ENCODE measurements at regions not wholly inside any gene's neighbourhood (a gene's known extent, or its start where the extent isn't known, plus 50 kb on each side); places are given as distances from the start of the nearest gene placed in this dataset.

DNA sequence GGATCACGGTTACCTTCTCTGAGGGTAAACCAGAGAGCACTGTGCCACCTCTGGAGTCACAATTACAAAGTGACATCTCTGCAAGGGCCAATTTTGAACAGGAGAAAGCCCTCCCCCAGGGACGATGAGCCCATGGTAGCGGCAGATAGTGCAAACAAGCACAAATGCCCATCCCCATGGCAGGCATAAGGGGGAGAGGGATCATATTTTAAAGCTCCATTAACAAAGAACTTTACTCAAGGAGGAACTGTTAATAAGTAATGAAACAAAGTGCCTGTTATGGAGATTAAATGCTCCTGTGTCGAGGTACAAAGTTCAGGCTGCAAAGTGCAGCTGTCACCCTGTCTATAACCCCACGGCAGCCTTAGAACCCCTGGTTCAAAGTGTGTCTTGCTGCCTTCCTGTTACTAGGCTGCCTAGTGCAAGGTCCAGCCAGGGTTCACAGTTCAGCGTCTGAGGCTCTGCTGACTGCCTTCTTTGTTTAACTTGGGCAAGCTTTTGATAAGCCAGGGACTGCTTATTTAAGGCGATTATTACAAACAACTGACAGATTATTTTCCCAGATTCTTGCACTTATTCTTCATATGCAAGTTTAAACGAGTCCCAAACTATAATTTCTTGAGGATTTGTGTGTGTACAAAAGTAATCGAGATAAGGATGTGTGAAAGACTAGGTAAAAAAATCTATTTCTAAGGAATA is 75.7 kb upstream of the NRIP1 start (continued):
- TF ChIP-seq, protein P1, sequence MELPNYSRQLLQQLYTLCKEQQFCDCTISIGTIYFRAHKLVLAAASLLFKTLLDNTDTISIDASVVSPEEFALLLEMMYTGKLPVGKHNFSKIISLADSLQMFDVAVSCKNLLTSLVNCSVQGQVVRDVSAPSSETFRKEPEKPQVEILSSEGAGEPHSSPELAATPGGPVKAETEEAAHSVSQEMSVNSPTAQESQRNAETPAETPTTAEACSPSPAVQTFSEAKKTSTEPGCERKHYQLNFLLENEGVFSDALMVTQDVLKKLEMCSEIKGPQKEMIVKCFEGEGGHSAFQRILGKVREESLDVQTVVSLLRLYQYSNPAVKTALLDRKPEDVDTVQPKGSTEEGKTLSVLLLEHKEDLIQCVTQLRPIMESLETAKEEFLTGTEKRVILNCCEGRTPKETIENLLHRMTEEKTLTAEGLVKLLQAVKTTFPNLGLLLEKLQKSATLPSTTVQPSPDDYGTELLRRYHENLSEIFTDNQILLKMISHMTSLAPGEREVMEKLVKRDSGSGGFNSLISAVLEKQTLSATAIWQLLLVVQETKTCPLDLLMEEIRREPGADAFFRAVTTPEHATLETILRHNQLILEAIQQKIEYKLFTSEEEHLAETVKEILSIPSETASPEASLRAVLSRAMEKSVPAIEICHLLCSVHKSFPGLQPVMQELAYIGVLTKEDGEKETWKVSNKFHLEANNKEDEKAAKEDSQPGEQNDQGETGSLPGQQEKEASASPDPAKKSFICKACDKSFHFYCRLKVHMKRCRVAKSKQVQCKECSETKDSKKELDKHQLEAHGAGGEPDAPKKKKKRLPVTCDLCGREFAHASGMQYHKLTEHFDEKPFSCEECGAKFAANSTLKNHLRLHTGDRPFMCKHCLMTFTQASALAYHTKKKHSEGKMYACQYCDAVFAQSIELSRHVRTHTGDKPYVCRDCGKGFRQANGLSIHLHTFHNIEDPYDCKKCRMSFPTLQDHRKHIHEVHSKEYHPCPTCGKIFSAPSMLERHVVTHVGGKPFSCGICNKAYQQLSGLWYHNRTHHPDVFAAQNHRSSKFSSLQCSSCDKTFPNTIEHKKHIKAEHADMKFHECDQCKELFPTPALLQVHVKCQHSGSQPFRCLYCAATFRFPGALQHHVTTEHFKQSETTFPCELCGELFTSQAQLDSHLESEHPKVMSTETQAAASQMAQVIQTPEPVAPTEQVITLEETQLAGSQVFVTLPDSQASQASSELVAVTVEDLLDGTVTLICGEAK (IDR thresholded peaks at IDR 0.05) = no peak
- TF ChIP-seq, protein P1 (CRISPR knock-in tag; IDR thresholded peaks at IDR 0.05) = peak; percentile 86; the same call in 1 of the 2 replicates
- TF ChIP-seq ATF7 (IDR thresholded peaks at IDR 0.05) = no peak
- TF ChIP-seq ATF7 (CRISPR knock-in tag; IDR thresholded peaks at IDR 0.05) = peak; percentile 68
- TF ChIP-seq, protein P2, sequence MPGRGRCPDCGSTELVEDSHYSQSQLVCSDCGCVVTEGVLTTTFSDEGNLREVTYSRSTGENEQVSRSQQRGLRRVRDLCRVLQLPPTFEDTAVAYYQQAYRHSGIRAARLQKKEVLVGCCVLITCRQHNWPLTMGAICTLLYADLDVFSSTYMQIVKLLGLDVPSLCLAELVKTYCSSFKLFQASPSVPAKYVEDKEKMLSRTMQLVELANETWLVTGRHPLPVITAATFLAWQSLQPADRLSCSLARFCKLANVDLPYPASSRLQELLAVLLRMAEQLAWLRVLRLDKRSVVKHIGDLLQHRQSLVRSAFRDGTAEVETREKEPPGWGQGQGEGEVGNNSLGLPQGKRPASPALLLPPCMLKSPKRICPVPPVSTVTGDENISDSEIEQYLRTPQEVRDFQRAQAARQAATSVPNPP (CRISPR knock-in tag; IDR thresholded peaks at IDR 0.05) = peak; percentile 90
- peak; percentile 93 for TF ChIP-seq HNRNPUL1 (IDR thresholded peaks at IDR 0.05; ENCODE audit: low read depth, low read length)
- TF ChIP-seq EZH2 (conservative IDR thresholded peaks at IDR 0.05; ENCODE audit: low read depth, low read length) = no peak
- TF ChIP-seq, protein P3, sequence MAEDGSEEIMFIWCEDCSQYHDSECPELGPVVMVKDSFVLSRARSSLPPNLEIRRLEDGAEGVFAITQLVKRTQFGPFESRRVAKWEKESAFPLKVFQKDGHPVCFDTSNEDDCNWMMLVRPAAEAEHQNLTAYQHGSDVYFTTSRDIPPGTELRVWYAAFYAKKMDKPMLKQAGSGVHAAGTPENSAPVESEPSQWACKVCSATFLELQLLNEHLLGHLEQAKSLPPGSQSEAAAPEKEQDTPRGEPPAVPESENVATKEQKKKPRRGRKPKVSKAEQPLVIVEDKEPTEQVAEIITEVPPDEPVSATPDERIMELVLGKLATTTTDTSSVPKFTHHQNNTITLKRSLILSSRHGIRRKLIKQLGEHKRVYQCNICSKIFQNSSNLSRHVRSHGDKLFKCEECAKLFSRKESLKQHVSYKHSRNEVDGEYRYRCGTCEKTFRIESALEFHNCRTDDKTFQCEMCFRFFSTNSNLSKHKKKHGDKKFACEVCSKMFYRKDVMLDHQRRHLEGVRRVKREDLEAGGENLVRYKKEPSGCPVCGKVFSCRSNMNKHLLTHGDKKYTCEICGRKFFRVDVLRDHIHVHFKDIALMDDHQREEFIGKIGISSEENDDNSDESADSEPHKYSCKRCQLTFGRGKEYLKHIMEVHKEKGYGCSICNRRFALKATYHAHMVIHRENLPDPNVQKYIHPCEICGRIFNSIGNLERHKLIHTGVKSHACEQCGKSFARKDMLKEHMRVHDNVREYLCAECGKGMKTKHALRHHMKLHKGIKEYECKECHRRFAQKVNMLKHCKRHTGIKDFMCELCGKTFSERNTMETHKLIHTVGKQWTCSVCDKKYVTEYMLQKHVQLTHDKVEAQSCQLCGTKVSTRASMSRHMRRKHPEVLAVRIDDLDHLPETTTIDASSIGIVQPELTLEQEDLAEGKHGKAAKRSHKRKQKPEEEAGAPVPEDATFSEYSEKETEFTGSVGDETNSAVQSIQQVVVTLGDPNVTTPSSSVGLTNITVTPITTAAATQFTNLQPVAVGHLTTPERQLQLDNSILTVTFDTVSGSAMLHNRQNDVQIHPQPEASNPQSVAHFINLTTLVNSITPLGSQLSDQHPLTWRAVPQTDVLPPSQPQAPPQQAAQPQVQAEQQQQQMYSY (CRISPR knock-in tag; IDR thresholded peaks at IDR 0.05) = no peak; the same call in 1 of the 2 replicates
- no peak for TF ChIP-seq MTA3 (CRISPR knock-in tag; IDR thresholded peaks at IDR 0.05)
- TF ChIP-seq MXI1 (IDR thresholded peaks at IDR 0.05; ENCODE audit: borderline replicate concordance, low read depth, low read length) = peak; percentile 68; the same call in 1 of the 3 replicates
- 0 out of 2 replicates have a peak, but pooled peaks have one; percentile 46 for TF ChIP-seq KMT2A (CRISPR knock-in tag; IDR thresholded peaks at IDR 0.05)
- TF ChIP-seq ZIK1 (CRISPR knock-in tag; IDR thresholded peaks at IDR 0.05; ENCODE audit: borderline replicate concordance, low read depth) = 0 out of 2 replicates have a peak, but pooled peaks have one; percentile 46
- no peak for TF ChIP-seq GLI4 (CRISPR knock-in tag; IDR thresholded peaks at IDR 0.05; ENCODE audit: borderline replicate concordance)
- 0 out of 2 replicates have a peak, but pooled peaks have one; percentile 36 for TF ChIP-seq RFX3 (CRISPR knock-in tag; IDR thresholded peaks at IDR 0.05)
- TF ChIP-seq, protein P4, sequence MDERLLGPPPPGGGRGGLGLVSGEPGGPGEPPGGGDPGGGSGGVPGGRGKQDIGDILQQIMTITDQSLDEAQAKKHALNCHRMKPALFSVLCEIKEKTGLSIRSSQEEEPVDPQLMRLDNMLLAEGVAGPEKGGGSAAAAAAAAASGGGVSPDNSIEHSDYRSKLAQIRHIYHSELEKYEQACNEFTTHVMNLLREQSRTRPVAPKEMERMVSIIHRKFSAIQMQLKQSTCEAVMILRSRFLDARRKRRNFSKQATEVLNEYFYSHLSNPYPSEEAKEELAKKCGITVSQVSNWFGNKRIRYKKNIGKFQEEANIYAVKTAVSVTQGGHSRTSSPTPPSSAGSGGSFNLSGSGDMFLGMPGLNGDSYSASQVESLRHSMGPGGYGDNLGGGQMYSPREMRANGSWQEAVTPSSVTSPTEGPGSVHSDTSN (CRISPR knock-in tag; IDR thresholded peaks at IDR 0.05) = peak; percentile 63
